MV-4-11 (cell line): ENCODE measurements at regions not wholly inside any gene's neighbourhood (a gene's known extent, or its start where the extent isn't known, plus 50 kb on each side); places are given as distances from the start of the nearest gene placed in this dataset.
A peak's percentile ranks its signal among the peaks of the same experiment; 100 is the strongest.

ENCODE experiments used
- DNase-seq: peaks from one replicate; lab custom pipeline; 2025; lab: John Stamatoyannopoulos, UW

- DNase-seq = no peak
These were observed 85.0 kb upstream of the RAB3GAP2 start for GRCh38 chr1:220356981-220357850.

GRCh38 chr1:220353229-220354012 lies 81.2 kb upstream of the RAB3GAP2 start:
- DNase-seq = no peak

GRCh38 chr1:220348211-220348610 lies 76.0 kb upstream of the RAB3GAP2 start:
- no peak for DNase-seq

- DNase-seq = peak; percentile 35
These were observed 75.5 kb upstream of the RAB3GAP2 start for GRCh38 chr1:220347654-220348175.

- no peak for DNase-seq
These were observed 72.5 kb upstream of the RAB3GAP2 start for GRCh38 chr1:220344745-220345144.

GRCh38 chr1:220342853-220343252 lies 70.6 kb upstream of the RAB3GAP2 start:
- DNase-seq = no peak

GRCh38 chr1:220341126-220341525 lies 68.9 kb upstream of the RAB3GAP2 start:
- DNase-seq = no peak

- no peak for DNase-seq
These were observed 67.3 kb upstream of the RAB3GAP2 start for GRCh38 chr1:220339581-220339980.

- DNase-seq = no peak
These were observed 66.5 kb upstream of the RAB3GAP2 start for GRCh38 chr1:220338759-220339158.

- no peak for DNase-seq
These were observed 64.3 kb upstream of the RAB3GAP2 start for GRCh38 chr1:220336391-220337031.

GRCh38 chr1:220335668-220336067 lies 63.4 kb upstream of the RAB3GAP2 start:
- DNase-seq = no peak

GRCh38 chr1:220331318-220331717 lies 59.1 kb upstream of the RAB3GAP2 start:
- no peak for DNase-seq

GRCh38 chr1:220330265-220330664 lies 58.0 kb upstream of the RAB3GAP2 start:
- peak; percentile 90 for DNase-seq

- no peak for DNase-seq
These were observed 54.9 kb upstream of the RAB3GAP2 start for GRCh38 chr1:220327106-220327505.

- DNase-seq = peak; percentile 23
These were observed 54.3 kb upstream of the RAB3GAP2 start for GRCh38 chr1:220326578-220326977.

- peak; percentile 60 for DNase-seq
These were observed 53.2 kb upstream of the RAB3GAP2 start for GRCh38 chr1:220325306-220325995.

GRCh38 chr1:220323717-220324116 lies 51.5 kb upstream of the RAB3GAP2 start:
- DNase-seq = no peak

GRCh38 chr1:220322570-220322969 lies 50.3 kb upstream of the RAB3GAP2 start:
- DNase-seq = no peak
